HG02938 (cell line): ENCODE measurements at regions not wholly inside any gene's neighbourhood (a gene's known extent, or its start where the extent isn't known, plus 50 kb on each side); places are given as distances from the start of the nearest gene placed in this dataset.
"Not testable (repeated sequence)": the region's sequence is repeated elsewhere in the genome, so short reads cannot be mapped to it uniquely, and the experiment has no call there.

Source experiments
- ATAC-seq: cut with Tn5 transposase; IDR thresholded peaks from one replicate; pipeline ENCODE4 v1.9.1; 2021; ENCODE audit warnings: mild to moderate bottlenecking, moderate library complexity; ENCODE audit not compliant: unreplicated experiment

DNA sequence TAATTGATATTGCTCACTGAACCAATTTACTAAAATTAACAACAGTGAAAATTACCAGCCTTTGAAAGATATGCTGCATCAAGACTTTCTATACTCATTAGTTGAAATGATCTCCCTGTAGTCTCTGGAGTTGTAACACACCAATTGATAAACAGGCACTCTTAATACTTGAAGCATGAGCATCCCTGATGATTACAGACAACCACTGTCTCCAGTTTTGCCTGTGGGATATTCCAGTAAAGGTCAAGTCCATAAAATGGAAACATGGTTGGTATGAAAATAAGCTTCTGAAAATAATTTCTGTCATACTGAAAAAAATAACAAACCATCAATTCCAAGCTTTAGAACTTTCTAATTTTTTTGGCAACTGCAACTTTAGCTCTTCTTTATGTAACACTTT is 405.8 kb downstream of the SPRY2 start:
- ATAC-seq: no peak

DNA sequence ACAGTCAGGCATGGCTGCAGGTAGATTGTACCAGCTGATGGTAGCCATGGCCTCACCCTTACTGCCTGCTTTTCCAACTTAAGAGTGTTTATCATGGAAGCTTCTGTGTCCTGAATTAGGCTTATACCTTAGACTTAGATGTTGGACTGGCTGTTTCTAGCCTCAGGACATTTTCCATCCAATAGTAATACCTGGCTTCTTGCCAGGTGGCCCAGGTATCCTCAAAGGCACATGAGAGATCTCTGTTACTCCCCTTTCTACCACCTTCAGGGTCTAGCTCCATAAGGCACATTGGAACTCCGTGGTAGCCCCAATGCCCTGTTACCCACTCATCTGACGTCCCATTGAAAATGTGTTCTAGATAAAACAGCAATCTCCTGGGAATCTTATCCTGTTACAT is 407.5 kb downstream of the SPRY2 start:
- ATAC-seq: no peak

DNA sequence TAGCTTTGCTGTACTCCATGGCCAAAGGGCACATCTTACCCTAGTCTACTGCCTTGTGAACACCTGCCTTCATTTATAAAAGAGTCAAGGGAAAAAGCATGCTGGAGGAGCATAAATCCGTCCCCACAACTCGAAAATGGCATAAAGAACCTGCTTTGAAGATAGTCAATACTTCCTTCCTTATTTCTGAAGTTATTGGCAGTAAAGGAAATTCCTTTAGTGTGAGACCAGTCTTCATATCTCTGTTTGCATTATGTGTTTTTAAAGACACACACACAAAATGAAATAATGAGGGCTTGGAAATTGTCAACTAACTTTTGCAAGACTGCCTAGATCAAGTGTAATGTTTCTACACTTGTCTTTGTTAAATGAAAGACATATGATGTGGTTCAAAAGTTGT is 408.4 kb downstream of the SPRY2 start:
- ATAC-seq: no peak

DNA sequence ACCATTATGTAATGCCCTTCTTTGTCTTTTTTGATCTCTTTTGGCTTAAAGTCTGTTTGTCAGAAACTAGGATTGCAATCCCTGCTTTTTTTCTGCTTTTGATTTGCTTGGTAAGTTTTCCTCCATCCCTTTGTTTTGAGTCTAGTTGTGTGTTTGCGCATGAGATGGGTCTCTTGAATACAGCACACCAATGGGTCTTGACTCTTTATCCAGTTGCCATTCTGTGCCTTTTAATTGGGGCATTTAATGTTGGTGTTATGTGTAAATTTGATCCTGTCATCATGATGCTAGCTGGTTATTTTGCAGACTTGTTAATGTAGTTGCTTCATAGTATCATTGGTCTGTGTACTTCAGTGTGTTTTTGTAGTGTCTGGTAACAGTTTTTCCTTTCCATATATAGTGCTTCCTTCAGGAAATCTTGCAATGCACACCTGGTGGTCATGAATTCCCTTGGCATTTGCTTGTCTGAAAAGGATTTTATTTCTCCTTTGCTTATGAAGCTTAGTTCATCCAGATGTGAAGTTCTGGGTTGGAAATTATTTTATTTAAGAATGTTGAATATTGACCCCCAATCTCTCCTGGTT is 416.9 kb downstream of the SPRY2 start:
- not testable (repeated sequence) for ATAC-seq

DNA sequence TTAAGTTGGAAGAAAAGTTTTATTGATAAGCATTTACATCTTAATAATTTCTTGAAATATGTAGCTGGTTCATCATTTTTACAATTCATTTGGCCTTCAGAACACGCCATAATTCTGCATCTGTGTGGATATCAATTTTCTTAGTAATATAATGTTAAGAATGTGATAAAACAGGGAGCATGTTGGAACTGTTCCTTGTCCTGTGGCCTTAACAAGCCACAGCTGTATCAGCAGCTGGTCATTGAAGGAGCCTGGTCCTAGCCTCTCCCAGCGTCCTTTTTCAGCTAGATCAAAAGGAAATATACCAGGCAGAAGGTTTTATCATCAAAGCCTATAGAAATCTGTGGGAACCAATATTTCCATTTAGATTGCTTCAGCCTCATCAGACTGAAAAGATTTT is 421.8 kb downstream of the SPRY2 start:
- ATAC-seq: no peak

DNA sequence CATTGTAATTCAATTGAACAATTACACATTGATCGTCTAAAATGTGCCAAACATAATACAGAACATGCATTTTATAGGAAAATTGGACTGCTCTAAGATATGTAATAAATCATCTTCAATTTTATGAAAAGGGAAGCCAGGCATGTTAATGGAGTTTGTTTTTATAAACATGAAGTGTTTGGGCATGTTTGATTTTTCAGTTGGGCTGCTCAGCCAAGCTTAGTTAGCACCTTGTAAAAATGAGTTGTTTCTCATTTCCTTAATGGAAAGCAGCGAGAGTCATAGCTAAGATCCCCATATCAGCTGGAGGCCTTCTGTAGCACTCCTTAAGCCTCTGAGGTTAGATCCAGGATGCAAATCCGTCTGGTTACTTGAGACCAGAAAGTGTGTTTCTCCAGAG is 422.3 kb downstream of the SPRY2 start:
- no peak for ATAC-seq

DNA sequence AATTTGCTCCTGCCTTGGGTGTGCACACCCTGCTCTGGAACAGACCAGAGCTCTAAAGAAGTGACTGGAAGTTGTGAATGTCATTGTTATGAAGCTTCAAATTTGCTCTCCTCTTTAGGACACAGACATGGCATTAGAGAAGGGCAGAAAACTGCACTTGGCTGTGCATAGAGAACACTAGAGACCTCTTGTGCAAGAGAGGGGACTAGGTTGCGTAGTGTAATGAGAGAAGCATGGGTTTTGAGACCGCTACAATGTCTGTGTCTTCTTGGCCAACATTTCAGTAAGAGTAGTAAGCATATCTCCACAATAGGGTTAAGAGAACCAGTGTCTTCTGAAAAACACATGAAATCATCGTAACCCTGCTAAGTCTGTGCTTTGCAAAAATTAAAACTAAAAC is 423.3 kb downstream of the SPRY2 start:
- ATAC-seq: no peak

DNA sequence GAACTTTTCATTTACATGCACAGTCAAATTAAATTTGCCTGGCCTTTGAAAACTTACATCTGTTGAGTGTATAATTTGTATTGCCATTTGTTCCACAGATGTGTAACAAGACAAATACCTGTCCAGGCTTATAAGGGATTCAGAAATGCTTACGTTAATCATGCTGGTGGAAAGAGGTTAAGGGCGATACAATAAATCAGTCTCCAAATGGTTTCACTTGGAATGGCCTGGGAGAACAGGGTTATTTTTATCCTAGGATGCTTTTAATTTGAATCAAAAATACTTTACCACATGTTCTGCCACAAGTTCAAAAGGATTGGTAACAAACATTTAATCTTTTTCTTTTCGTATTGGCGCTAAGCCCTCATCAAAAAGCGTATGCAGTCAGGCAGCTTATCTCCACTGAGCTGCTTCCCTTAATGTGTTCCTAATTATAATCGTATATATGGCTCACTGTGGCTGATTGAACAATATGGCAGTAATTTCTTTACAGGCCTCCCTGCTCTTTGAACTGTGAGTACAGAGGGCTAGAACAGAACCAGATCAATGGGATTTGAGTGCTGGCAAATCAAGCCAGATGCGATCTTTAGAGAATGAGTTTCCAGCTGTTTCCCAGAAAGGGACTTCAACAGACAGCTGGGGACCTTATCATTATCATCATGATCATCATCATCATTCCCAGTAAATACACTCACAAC is 425.7 kb downstream of the SPRY2 start:
- no peak for ATAC-seq

DNA sequence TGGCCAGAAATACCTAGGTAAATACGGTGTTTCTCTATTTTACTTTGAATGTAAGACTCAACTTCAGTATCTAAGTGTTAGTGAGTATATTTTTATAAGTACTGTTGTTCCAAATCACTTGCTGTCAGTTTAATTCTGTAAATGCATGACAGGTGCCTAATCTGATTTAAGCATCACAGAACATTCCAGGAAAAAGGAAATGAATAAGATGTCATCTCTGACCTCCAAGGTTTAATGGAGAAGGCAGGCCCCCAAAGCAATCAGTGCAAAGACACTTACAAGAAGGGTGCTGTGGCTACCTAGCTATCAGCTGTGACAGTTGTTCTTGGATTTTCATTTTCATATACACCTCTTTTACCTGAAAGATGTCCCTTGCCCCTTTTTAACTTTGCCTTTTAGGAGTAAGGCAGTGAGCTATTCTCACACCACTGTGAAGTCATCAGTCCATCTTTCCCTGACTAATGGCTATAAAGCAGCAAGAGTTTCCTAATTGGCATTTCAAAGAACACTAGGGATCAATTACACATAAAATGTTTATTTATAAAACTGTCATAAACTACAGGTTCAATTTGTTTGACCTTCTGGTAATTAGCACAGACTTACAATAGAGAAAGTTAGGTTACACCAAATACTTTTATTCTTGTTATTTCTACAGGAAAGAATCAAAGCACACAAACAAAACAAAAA is 427.6 kb downstream of the SPRY2 start:
- no peak for ATAC-seq

DNA sequence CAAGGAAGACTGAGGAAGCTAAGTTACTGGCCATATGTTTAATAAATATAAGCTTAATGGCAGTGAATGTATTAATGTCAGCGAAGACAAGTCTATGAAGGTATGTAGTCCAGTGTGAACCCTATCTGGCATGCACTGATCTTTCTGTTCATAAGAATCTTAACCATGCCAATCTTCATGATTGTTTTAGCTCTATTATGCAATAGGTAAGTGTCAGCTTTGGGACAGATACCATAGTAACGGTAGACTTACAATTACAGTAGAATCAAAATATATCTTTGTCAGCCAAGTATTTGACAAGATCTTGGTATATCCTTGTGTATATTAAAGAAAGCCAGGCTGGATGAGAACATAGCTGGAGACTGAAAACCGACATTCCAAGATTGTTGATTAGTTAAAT is 428.5 kb downstream of the SPRY2 start:
- no peak for ATAC-seq

DNA sequence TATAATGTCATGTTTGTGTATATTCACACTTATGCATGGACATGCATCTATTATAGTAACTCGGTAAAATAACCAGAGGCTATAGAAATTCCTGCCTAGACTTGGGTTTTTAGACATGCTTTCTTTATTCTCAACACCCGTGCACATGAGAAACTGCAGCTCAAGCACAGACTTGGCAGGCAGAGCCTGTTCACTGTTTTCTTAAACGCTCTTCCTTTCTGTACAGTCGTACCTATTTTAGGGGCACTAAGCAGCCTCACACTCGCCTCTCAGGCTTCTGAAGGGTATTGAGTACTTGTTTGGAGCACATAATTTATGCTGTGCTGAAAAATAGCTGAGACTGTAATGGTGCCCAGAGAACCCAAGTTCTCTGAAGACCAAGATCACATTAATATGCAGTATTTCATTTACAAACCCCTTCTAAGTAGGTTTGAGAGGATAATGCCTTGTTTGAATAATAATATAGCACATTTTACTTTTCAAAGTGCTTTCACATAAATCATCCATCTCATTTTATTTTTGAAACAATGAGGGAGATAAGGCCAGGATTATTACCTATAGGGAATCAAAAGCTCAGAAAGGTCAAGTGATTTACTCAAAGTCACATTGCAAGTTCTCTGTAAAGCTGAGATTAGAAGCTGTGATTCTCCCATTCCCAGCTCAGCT is 429.9 kb downstream of the SPRY2 start:
- ATAC-seq: no peak

DNA sequence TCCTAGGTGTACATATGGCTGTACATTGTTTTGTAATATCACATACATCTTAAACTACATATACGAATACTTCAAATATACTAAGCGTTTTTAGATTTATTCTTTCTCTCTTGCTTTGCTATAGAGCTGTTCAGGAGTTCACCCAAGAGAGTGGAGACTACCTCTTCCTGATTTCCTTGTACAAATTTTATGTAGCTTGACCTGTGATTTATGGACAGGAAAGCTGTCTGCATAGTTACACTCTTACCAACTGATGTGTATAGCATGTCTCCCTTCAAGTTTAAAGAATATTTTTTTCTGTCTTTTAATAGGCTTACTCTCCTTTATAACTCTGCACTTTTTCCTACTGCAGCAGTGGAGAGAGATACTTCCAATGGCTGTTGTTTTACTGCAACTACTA is 428.7 kb downstream of the NDFIP2 start:
- no peak for ATAC-seq

DNA sequence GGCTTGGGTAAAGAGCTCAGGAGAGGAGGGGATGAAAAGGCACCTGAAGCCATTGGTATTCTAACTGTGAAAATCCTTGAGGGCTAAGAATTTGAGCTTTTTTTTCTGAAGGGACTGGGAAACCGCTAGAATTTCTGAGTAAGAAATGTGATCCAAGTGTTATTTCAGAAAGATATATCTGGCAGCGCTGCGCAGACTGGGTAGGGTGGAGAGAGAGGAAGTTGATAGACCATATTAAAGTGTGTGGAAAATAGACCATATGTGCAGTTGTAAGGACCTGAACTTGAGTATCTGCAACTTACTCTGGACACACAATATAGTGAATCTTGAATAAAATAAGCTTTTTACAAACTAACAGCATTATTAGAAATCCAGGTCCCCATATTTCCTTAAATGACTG is 427.4 kb downstream of the NDFIP2 start:
- no peak for ATAC-seq

DNA sequence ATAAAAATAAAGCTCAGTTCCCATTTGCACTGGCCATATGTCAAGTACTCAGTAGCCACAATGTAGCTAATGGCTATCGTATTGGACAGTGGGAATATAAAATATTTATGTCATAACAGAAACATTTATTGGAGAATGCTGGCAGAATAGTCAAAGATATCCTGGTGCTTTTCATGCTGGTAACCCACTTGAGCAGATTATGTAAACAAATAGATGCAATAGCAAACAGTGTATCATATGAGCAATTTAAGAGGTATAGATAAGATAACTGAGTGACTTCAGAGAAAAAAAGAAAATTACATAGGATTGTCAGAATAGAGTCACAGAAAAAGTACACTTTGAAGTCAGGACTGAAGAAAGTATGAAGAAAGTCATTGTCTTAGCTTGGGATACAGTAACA is 426.6 kb downstream of the NDFIP2 start:
- no peak for ATAC-seq

DNA sequence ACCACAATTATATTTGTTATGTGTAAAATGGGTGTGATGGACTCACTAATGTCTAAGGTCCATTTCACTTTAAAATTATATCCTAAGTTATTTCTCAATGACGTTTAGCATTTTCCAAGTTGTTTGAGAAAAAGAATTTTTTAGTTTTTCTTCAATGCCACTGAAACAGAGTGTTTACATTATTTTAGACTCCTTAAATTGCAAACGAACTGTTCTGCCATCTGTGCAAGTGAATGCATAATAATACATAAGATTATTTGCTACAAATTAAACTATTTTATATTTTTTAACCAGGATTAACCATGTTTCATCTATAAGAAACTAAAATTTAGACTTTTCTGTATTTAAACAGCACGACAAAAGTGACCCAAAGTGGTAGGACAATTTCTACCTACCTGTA is 425.4 kb downstream of the NDFIP2 start:
- ATAC-seq: no peak

DNA sequence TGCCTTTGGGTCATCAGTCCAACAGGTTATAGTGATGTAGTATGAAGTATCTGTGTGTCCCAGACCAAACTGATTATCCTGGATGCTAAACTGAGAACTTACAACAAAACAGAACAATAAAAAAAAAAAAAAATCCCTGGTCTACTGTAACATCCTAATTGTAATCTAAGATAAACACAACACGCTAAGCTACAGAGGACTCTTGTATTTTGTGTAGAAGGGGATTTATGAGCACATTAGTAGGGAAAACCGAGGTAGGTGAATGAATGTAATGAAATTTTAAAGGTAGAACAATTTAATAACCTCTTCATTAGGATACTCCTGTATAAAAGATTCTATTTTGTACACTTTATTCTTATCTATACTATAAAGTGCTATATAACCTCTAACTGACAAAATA is 424.1 kb downstream of the NDFIP2 start:
- ATAC-seq: no peak

DNA sequence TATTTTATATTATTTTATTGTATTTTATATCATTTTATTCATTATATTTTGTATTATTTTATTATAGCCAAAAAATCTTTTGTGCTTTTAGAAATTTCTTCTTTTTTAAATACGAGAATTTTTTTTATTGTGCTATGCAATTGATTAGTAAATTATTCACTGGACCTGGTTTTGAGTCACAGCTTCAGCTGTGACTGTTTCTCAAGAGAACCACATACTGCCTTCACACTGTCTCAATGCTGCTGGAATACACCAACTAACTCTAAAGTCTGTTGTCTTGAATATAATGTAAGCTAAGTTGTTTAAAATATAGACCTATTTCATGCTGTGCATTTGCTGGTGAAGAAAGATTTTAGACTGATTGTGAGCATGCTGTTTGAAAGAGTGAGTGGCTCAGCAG is 423.6 kb downstream of the NDFIP2 start:
- no peak for ATAC-seq

DNA sequence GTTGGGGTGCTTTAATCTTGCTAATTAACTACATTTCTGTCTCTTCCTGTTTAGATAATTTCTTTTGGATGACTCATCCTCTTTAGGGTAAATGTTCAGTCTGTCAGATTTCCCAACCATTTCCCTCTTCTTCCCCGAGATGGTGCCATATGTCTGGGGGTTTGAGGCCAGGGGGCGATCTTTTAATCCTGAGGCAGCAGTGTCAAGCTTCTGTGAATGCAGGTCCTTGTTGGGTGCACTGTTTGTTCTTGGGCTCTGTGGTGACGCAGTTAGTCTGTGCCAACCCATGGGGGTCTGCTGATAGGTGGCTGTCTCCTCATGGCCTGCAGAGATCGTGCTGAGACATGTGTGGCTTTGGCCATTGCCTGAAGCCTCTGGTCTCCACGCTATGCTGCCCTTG is 420.4 kb downstream of the NDFIP2 start:
- ATAC-seq: no peak

DNA sequence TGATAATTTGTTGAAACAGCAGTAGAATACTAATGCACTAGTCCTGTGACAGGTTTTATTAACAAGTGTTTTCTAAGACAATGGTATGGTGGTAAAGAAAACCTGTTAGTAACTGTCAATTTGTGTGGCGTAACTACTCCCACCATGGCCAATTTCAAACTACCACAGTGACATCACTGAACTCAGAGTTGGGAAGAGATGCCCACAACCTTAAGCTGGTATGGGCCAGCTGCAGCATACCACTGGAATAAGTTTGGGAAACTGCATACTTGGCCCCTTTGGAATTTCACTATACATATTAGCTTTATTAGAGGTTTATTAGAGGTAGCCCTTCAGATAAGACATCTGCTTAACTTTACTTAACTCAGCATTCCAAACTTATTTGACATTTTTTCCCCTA is 419.4 kb downstream of the NDFIP2 start:
- ATAC-seq: no peak

DNA sequence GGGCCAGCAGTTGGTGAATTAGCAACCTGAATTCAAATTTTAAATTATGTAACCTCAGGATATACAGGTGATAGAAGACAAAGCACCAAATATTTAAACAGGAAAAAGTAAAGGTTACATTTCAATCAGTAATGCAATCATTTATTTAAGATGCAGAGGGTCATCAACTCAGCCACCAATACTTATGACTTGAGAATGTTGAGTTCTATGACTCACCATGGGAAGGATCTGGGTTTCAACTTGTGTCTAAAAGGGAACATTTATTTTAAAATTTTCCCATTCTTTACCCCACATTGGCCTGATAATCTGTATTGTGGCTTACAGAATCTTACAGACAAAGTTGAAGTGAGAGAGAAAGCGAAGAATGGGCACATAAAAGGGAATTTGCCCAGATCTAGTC is 418.0 kb downstream of the NDFIP2 start:
- ATAC-seq: no peak

DNA sequence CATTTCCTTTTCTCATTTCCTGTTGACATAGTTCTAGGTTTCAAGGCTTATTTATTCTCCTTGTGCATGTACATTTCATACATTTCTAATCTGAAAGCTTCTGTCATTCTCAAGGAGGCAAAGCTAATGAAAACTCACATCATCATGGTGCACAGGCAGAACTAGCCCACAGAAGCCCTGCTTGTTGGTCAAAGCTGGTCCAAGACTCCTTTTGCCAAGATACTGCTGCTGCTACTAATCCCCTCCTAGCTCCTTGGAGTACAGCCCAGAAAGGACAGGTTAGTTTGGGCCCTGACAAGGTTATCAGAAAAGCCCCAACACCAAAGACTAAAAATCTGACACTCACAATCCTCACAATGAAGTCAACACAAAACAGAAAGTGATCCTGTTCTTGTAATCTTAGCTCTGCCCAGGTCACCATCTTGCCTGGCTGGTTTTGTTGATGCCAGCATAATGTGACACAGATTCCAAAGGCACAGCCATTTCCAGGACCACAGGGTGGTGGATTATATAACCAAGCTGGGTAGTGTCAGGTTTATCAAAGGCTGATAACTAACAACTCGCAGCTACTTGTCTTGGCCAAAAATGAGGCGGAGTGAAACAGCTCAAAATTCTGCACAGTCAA is 417.4 kb downstream of the NDFIP2 start:
- no peak for ATAC-seq

DNA sequence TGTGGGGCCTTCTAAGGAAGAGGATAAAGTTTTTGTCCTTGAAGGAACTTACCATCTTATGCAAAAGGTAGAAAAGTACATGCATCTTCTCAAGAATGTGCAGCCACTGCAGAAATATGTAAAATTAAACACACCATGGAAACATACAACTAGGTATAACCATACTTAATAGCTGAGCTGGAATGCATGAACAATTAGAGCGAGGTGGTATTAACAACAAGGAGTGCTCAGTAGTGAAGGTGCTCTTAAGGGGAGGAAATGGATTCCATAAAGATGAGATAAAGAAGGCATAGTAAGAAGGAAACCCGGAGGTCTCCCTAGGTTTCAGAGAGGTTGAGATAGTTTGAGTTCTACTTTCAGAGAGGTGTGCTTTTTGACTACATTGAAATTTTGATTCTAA is 415.9 kb downstream of the NDFIP2 start:
- no peak for ATAC-seq
